22Rv1 (cell line): ENCODE measurements at regions not wholly inside any gene's neighbourhood (a gene's known extent, or its start where the extent isn't known, plus 50 kb on each side); places are given as distances from the start of the nearest gene placed in this dataset.

Source experiments
- ZFX ChIP-seq: fragments of 450-650 bp; IDR thresholded peaks from 2 replicates; pipeline ENCODE4 v1.6.1; 2017; ENCODE audit warnings: antibody characterized with exemption, borderline replicate concordance
- TF ChIP-seq, protein P1 (sequence below): fragments of 450-650 bp; IDR thresholded peaks from 2 replicates; pipeline ENCODE4 v1.5.1; 2017; ENCODE audit warnings: mild to moderate bottlenecking

DNA sequence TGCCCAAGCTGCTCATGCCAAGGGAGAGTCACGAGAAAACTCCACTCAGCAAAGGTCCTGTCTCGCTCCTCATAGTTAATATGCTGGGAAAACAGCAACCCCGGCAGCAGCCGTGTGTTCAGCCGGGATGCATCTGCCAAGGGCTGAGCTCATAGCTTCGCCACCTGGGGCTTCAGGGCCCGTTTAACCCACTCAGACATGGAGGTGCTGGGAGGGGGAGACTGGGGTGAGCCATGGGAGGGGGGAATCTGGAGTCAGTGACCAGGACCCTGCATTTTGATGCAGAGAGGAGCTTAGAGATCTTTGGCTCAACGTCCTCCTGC, 283.4 kb downstream of the PTPRU start:
- TF ChIP-seq, protein P1, sequence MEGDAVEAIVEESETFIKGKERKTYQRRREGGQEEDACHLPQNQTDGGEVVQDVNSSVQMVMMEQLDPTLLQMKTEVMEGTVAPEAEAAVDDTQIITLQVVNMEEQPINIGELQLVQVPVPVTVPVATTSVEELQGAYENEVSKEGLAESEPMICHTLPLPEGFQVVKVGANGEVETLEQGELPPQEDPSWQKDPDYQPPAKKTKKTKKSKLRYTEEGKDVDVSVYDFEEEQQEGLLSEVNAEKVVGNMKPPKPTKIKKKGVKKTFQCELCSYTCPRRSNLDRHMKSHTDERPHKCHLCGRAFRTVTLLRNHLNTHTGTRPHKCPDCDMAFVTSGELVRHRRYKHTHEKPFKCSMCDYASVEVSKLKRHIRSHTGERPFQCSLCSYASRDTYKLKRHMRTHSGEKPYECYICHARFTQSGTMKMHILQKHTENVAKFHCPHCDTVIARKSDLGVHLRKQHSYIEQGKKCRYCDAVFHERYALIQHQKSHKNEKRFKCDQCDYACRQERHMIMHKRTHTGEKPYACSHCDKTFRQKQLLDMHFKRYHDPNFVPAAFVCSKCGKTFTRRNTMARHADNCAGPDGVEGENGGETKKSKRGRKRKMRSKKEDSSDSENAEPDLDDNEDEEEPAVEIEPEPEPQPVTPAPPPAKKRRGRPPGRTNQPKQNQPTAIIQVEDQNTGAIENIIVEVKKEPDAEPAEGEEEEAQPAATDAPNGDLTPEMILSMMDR = no peak
- no peak for TF ChIP-seq ZFX
